ENCODE measurements at regions not wholly inside any gene's neighbourhood (a gene's known extent, or its start where the extent isn't known, plus 50 kb on each side); places are given as distances from the start of the nearest gene placed in this dataset.

DNA sequence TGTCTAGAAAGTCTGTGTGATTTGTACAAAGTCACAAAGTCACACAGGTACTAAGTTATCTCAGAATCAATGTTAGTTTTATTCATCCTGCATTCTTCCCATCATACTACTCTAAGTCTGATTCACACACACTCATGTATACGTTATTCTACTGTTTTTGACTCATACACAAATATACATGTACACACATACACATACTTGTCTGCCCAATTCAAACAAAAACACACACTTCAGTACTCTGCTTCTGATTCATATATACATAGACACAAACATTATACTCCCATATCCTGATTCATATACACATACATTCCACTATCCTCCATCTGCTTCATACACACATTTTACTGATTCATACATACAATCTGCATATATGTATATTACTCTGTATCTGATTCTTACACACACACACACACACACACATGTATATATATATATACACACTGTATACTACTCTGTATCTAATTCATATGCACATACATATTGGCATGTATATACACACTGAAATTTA, 69.3 kb downstream of the KLF12 start:
- no peaks in the 10 kb centered on the region for H3K27me3 ChIP-seq
- H3K4me3 ChIP-seq: no peak overlapping the region
- no peaks in the 10 kb centered on the region for H3K36me3 ChIP-seq
- DNase-seq (ENCODE audit: low spot score): no peak
- H3K9me3 ChIP-seq: no peaks in the 10 kb centered on the region
- peaks cover 0 to 51% of the 10 kb centered on the region in 2 donors for H3K4me1 ChIP-seq
- TF ChIP-seq, protein P1, sequence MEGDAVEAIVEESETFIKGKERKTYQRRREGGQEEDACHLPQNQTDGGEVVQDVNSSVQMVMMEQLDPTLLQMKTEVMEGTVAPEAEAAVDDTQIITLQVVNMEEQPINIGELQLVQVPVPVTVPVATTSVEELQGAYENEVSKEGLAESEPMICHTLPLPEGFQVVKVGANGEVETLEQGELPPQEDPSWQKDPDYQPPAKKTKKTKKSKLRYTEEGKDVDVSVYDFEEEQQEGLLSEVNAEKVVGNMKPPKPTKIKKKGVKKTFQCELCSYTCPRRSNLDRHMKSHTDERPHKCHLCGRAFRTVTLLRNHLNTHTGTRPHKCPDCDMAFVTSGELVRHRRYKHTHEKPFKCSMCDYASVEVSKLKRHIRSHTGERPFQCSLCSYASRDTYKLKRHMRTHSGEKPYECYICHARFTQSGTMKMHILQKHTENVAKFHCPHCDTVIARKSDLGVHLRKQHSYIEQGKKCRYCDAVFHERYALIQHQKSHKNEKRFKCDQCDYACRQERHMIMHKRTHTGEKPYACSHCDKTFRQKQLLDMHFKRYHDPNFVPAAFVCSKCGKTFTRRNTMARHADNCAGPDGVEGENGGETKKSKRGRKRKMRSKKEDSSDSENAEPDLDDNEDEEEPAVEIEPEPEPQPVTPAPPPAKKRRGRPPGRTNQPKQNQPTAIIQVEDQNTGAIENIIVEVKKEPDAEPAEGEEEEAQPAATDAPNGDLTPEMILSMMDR (IDR thresholded peaks at IDR 0.05): no peak
- H3K27ac ChIP-seq: no peak overlapping the region

DNA sequence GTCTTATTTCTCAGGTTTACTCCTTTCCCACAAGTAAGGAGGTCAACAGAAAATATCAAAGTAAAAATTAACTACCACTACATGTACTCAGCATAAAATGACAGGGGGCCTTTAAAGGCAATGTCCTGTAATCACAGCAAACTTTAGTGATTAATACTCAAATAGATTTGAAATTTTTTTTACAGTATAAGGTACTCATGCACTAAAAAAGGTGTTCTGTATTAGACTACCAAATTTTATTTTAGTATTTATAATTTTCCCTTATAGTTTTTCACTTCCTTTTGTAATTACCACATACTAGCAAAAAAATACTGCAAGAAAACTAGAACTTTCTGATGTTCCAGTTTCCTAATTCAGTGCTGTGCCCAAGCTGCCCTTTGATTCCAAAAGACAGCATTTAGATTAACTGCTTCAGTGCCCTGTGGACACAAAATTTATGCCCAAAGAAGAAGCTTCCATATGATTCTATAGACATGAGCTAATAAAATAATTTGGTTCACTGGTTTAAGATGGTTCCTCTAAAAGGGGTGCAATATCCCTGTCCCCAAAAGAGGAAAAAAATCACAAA, 70.6 kb downstream of the KLF12 start:
- Histone ChIP-seq H3K9me3 (no peaks in the 10 kb centered on the region), H3K4me3 (no peak overlapping the region), H3K27ac (peak overlapping the region; percentile 79 to 93), H3K4me1 (peaks cover 0 to 62% of the 10 kb centered on the region in 2 donors), H3K36me3 (no peaks in the 10 kb centered on the region), H3K27me3 (no peaks in the 10 kb centered on the region)
- TF ChIP-seq, protein P1 (IDR thresholded peaks at IDR 0.05): no peak
- DNase-seq (ENCODE audit: low spot score): no peak

DNA sequence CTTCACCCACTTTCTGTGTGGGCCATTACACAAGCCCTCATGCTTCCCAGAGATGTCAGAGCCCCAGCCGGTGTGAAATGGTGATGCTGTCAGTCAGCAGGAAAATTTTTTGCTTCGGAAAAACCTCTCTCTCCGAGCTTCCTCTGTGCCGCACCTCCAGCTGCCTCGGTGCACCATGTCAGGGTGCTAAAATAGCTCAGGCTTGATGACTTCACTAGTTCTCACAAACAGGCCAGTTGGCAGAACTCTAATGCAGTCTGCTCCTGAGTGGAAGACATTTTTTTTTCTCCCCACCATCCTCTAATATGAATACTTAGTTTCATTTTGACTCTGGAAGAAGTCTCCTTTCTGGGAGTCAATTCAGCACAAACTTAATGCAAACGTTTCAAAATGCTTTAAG, 71.3 kb downstream of the KLF12 start:
- DNase-seq (ENCODE audit: low spot score): peak; percentile 75
- Histone ChIP-seq H3K9me3 (no peaks in the 10 kb centered on the region), H3K4me1 (peaks cover 0 to 63% of the 10 kb centered on the region in 2 donors), H3K27me3 (no peaks in the 10 kb centered on the region), H3K36me3 (no peaks in the 10 kb centered on the region), H3K27ac (peak overlapping the region; percentile 79 to 93), H3K4me3 (peak overlapping the region; percentile 3 to 32)
- TF ChIP-seq, protein P1 (IDR thresholded peaks at IDR 0.05): no peak

DNA sequence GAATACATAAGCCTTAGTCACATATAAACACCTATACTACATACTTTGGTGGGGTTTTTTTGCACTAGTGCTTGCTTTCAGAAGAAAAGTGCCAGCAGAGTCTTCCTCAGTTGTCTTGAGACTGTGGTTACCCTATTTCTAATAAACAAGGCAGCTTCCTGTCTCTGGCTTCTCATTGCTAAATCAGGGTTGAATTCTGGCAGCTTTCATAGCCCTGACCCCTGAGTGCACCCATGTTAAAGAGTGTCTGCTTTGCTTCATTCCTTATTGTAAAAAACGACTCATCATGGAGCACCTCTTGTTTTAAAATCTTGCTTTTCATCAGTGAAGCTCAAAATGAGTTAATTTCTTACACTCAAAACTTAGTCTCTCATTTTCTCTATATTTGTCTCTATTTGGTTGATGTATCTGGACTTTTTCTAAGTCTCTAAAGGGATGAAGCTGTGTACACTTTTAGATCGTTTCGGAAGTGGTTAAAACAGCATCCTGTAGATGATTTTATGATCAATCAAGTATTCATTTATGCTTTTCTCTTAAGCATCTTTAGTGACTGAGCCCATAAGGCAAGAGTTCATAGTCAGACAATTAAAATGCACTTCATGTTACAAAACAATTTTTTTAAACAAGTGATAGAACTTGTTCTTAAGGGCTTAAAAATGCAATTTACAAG, 72.1 kb downstream of the KLF12 start:
- H3K36me3 ChIP-seq: no peaks in the 10 kb centered on the region
- TF ChIP-seq, protein P1 (IDR thresholded peaks at IDR 0.05): no peak
- no peaks in the 10 kb centered on the region for H3K9me3 ChIP-seq
- no peaks in the 10 kb centered on the region for H3K27me3 ChIP-seq
- H3K4me1 ChIP-seq: peaks cover 0 to 68% of the 10 kb centered on the region in 2 donors
- no peak for DNase-seq (ENCODE audit: low spot score)
- H3K27ac ChIP-seq: peak overlapping the region; percentile 79 to 93
- H3K4me3 ChIP-seq: peak overlapping the region in 1 of 2 donors; percentile 3

DNA sequence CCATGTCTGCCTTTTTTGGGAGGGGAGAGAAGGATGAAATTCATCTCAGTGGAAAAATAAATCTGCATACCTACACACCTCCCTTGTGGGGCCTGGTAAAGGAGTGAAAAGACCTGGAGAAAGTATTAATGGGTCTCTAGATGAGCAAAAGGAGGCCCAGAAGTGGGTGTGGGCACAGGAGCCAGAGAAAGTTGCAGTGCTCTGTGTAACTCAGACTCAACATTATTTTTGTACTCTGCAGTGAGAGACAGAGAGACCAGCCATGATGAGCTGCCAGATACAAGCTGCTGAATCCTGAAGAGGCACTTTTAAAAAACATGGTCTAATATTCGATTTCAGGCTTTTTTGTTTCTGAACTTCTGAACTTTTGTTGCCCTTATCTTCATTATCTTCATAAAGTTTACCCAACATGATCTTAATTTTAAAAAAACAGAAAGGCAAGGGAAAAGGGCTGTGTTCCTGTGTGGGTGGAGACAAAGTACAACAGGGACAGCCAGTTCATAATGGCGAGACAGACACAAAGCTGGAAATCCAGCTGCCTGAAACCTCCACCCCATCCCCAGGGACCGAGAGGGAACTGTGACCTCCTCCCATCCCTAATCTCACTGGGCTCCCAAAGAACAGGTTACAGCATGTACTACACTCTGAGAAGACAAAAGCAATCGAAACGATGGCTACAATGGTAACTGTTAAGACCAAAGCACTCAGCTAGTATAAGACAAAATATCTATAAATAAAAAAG, 77.2 kb downstream of the KLF12 start:
- Histone ChIP-seq H3K4me1 (peaks cover 0 to 53% of the 10 kb centered on the region in 2 donors), H3K27ac (peak overlapping the region; percentile 34 to 56), H3K36me3 (no peaks in the 10 kb centered on the region), H3K9me3 (no peaks in the 10 kb centered on the region), H3K4me3 (no peak overlapping the region), H3K27me3 (no peaks in the 10 kb centered on the region)
- peak; percentile 72 for DNase-seq (ENCODE audit: low spot score)
- TF ChIP-seq, protein P1 (IDR thresholded peaks at IDR 0.05): no peak

Measured in right atrium auricular region (tissue), 2 donors.